Esophagus muscularis mucosa (tissue), 3 donors: ENCODE measurements at regions not wholly inside any gene's neighbourhood (a gene's known extent, or its start where the extent isn't known, plus 50 kb on each side); places are given as distances from the start of the nearest gene placed in this dataset.

Experiments used
- CTCF ChIP-seq, 3 experiments: fragments of 200-600 bp in 2 of 3; fragments of 450-650 bp in 1 of 3; sonication (generic) in 2 of 3; IDR thresholded peaks; one replicate each; pipeline ENCODE4 v1.5.1; 2017 to 2019; ENCODE audit warnings: antibody characterized with exemption in 3 of 3, mild to moderate bottlenecking in 2 of 3, moderate library complexity in 1 of 3
- POLR2A ChIP-seq: fragments of 450-650 bp; IDR thresholded peaks from one replicate; pipeline ENCODE4 v1.6.1; 2017; ENCODE audit warnings: antibody characterized with exemption, moderate library complexity, mild to moderate bottlenecking, low read depth
- POLR2AphosphoS5 ChIP-seq, 2 donors: sonication (generic); formaldehyde crosslinking; IDR thresholded peaks; one replicate each; pipeline ENCODE4 v1.6.1; 2017; ENCODE audit warnings: antibody characterized with exemption in 2 of 2

GRCh38 chrX:114028907-114029662 is 554.8 kb upstream of the HTR2C start:
- TF ChIP-seq CTCF (IDR thresholded peaks at IDR 0.05) (no peak), POLR2AphosphoS5 (IDR thresholded peaks at IDR 0.05) (no peak), POLR2A (no peak)
